ENCODE measurements at regions not wholly inside any gene's neighbourhood (a gene's known extent, or its start where the extent isn't known, plus 50 kb on each side); places are given as distances from the start of the nearest gene placed in this dataset.

DNA sequence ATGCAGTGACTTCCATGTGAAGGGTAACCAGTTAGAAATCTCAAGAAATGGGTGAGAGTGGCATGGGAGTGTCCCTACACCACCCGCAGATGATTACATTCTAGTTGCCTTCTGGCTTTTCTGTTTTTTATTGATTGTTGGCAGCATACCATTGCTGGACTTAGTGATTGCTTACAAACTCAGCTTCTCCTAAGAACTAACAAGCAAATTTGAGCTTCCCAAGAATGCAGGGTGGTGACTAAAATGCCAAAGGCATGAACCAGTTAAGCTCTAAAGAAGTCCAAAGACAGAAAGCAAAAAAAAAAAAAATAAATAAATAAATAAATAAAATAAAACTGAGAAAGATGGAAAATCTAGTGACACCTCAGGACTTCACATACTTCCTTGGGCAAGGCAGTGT lies 245.5 kb upstream of the PARD3B start:
- TF ChIP-seq, protein P1, sequence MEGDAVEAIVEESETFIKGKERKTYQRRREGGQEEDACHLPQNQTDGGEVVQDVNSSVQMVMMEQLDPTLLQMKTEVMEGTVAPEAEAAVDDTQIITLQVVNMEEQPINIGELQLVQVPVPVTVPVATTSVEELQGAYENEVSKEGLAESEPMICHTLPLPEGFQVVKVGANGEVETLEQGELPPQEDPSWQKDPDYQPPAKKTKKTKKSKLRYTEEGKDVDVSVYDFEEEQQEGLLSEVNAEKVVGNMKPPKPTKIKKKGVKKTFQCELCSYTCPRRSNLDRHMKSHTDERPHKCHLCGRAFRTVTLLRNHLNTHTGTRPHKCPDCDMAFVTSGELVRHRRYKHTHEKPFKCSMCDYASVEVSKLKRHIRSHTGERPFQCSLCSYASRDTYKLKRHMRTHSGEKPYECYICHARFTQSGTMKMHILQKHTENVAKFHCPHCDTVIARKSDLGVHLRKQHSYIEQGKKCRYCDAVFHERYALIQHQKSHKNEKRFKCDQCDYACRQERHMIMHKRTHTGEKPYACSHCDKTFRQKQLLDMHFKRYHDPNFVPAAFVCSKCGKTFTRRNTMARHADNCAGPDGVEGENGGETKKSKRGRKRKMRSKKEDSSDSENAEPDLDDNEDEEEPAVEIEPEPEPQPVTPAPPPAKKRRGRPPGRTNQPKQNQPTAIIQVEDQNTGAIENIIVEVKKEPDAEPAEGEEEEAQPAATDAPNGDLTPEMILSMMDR (IDR thresholded peaks at IDR 0.05), result no peak
- no peak overlapping the region for H3K4me3 ChIP-seq
- WGBS, 2 donors, result 73 to 82% methylated on average over 1 of the region's 1 CpG
- FAIRE-seq (no peak), DNase-seq (no peak), ATAC-seq (no peak)
- no peaks in the 10 kb centered on the region for H3K27me3 ChIP-seq
- intact Hi-C loops (cut with DNase I), result no loop called here
- no peak overlapping the region for H3K27ac ChIP-seq
- no peaks in the 10 kb centered on the region for H3K9me3 ChIP-seq
- no peaks in the 10 kb centered on the region for H3K36me3 ChIP-seq
- H3K4me1 ChIP-seq, result no peaks in the 10 kb centered on the region

DNA sequence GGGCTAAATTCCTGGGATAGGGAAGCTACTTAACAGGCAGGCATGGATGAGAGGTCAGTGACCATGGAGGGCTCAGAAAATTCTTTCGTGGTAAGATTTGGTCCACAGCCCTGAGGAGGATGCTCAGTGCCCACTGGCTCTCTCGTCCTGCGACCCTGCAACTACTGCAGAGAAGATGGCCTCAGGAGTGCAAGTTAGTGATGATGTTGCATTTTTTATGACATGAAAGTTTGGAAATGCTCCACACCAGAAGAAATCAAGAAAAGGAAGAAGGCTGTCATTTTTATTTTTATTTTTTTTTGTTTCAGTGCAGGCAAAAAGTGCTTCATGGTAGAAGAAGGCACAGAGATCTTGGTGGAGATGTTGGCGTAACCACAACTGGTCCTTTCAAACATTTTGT lies 238.6 kb upstream of the PARD3B start:
- intact Hi-C loops (cut with DNase I), result no loop called here
- Histone ChIP-seq H3K36me3 (no peaks in the 10 kb centered on the region), H3K9me3 (no peaks in the 10 kb centered on the region), H3K27ac (no peak overlapping the region), H3K27me3 (no peaks in the 10 kb centered on the region), H3K4me1 (no peaks in the 10 kb centered on the region), H3K4me3 (no peak overlapping the region)
- WGBS, 2 donors, result 76 to 89% methylated on average over 4 of the region's 4 CpGs
- TF ChIP-seq, protein P1 (IDR thresholded peaks at IDR 0.05), result no peak
- FAIRE-seq (no peak), ATAC-seq (no peak), DNase-seq (no peak)

DNA sequence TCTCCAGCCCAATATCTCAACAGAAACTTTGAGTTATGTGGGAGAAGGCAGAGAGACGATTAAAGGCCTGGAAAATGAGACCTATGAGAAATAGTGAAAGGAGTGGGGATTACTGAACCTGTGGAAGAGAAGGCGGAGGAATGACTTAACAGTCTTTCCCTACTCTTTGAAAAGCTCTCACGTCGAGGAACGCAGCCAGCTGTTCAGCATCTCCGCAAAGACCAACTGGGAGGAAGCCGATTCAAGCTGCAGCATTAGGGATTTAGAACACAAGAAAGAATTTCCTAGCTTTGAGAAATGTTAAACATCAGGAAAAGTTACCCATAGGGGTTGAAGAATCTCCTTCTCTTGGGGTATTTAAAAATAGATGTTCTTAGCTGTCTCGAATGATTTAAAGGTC lies 233.2 kb upstream of the PARD3B start:
- Histone ChIP-seq H3K36me3 (no peaks in the 10 kb centered on the region), H3K27me3 (no peaks in the 10 kb centered on the region), H3K27ac (no peak overlapping the region), H3K9me3 (no peaks in the 10 kb centered on the region), H3K4me1 (no peaks in the 10 kb centered on the region), H3K4me3 (no peak overlapping the region)
- 79 to 82% methylated on average over 8 of the region's 8 CpGs for WGBS, 2 donors
- TF ChIP-seq, protein P1 (IDR thresholded peaks at IDR 0.05), result no peak
- FAIRE-seq, result no peak
- intact Hi-C loops (cut with DNase I), result no loop called here
- no peak for ATAC-seq
- DNase-seq, result no peak

DNA sequence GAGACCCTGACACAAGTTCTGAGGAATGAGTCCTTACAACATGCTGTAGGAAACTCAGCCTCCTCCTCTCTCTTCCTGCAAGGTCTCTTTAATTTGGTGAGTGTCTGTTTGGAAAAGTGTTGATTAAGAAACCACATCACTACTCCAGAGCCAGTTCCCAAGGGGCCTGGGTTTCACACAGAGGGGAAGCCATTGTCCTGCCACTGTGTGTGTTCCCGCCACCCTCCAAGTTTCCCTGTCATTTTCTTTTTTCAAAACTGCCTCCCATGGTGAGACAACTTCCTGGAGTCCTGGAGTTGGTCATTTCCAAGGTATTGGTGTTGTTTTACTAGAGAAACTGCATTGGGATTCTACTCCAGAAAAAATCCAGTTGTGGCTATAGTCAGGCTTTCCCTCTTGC lies 232.0 kb upstream of the PARD3B start:
- Histone ChIP-seq H3K36me3 (no peaks in the 10 kb centered on the region), H3K4me3 (no peak overlapping the region), H3K27me3 (no peaks in the 10 kb centered on the region), H3K9me3 (no peaks in the 10 kb centered on the region), H3K4me1 (no peaks in the 10 kb centered on the region), H3K27ac (no peak overlapping the region)
- intact Hi-C loops (cut with DNase I), result no loop called here
- FAIRE-seq (no peak), ATAC-seq (no peak), DNase-seq (no peak)
- 93% methylated on average over 1 of the region's 1 CpG for whole genome bisulfite sequencing, 2 donors
- TF ChIP-seq, protein P1 (IDR thresholded peaks at IDR 0.05), result no peak

DNA sequence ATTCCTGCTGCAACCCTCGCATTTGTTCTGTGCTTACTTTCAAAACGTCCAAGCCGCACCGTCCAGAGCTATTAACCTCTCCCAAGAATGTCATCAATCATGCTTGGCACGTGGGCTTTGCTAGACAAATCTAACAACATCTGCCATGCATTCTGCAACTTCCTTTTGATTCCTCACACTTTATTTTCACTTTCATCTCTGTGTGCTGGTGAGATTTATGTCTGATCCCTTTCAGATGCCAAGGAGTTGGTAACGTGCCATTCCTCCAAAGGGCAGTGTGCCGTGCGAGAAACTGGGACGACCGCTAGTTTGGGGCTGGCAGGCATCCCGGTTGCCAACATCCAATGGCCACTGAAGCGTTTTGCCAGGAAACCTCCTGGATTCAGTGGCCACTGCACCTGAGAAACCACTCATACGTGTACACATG lies 230.0 kb upstream of the PARD3B start:
- no peaks in the 10 kb centered on the region for H3K9me3 ChIP-seq
- H3K27me3 ChIP-seq, result no peaks in the 10 kb centered on the region
- no peaks in the 10 kb centered on the region for H3K4me1 ChIP-seq
- DNase-seq (peak in 3 of 6 donors; percentile 22 to 30 (median 23)), FAIRE-seq (no peak), ATAC-seq (peak in 3 of 4 donors; percentile 24 to 75 (median 74))
- intact Hi-C loops (cut with DNase I), result no loop called here
- WGBS, 2 donors, result 19 to 21% methylated on average over 13 of the region's 13 CpGs
- H3K36me3 ChIP-seq, result no peaks in the 10 kb centered on the region
- peak overlapping the region in 1 of 4 donors; percentile 19 for H3K4me3 ChIP-seq
- H3K27ac ChIP-seq, result no peak overlapping the region
- TF ChIP-seq, protein P1 (IDR thresholded peaks at IDR 0.05), result no peak

Data from pancreas (tissue), 10 donors.